UCSD-AML1 (cell line): ENCODE measurements at regions not wholly inside any gene's neighbourhood (a gene's known extent, or its start where the extent isn't known, plus 50 kb on each side); places are given as distances from the start of the nearest gene placed in this dataset.
"Not testable (repeated sequence)": the region's sequence is repeated elsewhere in the genome, so short reads cannot be mapped to it uniquely, and the experiment has no call there.

Experiments used
- DNase-seq: peaks from one replicate; lab custom pipeline; 2025; ENCODE audit not compliant: unreplicated experiment; lab: John Stamatoyannopoulos, UW

DNA sequence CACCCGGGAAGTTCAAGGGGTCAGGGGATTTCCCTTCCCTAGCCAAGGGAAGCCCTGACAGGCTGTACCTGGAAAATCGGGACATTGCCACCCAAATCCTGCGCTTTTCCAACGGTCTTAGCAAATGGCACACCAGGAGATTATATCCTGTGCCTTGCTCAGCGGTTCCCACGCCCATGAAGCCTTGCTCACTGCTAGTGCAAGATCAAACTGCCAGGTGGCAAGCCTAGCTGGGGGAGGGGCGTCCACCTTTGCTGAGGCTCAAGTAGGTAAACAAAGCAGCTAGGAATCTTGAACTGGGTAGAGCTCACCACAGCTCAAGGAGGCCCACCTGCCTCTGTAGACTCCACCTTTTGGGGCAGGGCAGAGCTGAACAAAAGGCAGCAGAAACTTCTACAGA, 1794.5 kb downstream of the PCDH9 start:
- no peak for DNase-seq

DNA sequence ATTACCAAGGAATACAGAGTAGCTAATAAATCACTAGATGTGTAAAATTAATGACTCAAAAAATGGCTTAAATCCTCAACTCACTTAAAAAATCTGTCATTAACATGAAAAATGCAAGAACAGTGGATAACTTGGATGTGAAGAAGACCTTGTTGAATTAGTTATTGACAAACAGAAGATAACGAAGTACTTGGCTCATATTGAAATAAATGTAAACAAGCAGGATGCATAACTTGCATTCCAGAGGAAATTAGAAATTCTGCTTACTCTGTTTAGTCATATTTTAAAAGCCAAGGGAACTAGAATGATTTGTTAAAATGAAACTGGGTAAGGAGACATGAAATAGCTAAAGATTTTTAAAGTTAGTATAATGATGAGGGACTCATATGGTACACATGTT, 1812.2 kb downstream of the PCDH9 start:
- DNase-seq, result no peak

GRCh38 chr13:65416784-65417183, 1813.4 kb downstream of the PCDH9 start:
- DNase-seq, result no peak

- no peak for DNase-seq
Measured at GRCh38 chr13:65414187-65414586, 1815.9 kb downstream of the PCDH9 start.

DNA sequence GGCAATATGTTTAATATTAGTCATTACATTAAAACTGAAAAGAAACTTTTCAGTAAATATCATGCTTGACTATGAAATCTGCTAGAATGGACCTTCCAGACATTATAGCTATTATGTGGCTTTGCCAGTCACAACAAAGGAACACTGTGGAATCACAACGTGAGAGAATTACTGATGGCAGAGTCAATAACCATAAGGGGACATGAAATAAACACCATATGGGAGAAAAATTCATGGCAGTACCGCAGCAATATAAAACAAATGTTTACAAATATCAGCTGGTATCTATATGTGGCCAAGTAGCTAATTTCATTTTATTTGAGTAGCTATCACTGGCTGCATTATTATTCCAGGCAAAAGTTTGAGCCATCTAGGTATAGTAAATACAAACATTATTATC, 1818.6 kb downstream of the PCDH9 start:
- no peak for DNase-seq

DNA sequence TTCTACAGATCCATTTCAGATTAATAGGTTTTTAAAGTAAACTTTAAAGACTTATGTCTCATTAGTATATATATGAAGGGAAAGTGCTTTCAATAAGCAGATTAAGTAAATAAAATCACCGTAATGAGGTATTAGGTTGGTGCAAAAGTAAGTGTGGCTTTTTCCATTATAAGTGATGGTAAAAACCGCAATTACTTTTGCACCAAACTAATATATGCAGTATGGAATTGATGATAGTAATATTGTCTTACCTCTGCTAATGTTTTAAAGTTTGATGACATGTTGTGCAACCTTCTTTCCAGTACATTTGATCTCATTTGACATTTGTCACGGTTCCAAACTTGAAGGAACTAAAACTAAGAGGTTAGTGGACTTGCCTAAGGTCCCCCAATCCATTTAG, 1819.3 kb downstream of the PCDH9 start:
- DNase-seq, result no peak

- no peak for DNase-seq
Measured at GRCh38 chr13:65401315-65401714, 1828.8 kb downstream of the PCDH9 start.

DNA sequence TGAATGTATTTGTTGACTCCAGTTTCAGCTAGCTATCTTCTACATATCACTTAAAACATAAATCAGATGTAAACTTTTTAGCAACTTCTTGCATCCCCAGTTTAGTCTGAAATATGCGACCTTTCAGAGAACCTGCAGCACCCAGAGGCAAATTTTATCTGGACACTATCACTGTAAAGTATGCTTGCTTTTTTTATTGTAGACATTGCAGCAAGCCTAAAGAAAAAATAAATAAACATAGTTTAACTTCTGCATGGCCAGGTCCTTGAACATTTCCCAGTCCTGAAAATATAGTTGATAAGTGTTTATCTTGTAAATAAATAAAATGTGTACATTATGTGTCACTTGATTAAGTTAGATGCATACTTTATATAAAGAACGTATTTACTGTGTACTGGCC, 1829.4 kb downstream of the PCDH9 start:
- DNase-seq, result no peak

DNA sequence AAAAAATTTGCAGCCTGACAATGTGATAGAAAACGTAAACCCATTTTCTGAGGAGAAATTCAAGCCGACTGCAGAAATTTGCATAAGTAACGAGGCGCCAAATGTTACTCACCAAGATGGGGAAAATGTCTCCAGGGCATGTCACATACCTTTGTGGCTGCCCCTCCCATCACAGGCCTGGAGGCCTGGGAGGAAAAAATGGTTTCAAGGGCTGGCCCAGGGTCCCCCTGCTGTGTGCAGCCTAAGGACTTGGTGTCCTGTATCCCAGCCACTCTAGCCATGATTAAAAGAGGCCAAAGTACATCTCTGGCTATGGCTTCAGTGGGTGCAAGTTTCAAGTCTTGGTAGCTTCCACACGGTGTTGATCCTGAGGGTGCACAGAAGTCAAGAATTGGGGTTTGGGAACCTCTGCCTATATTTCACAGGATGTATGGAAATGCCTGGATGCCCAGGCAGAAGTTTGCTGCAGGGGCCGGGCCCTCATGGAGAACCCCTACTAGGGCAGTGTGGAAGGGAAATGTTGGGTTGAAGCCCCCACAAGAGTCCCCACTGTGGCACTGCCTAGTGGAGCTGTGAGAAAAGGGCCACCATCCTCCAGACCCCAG, 1842.3 kb downstream of the PCDH9 start:
- DNase-seq, result no peak

DNA sequence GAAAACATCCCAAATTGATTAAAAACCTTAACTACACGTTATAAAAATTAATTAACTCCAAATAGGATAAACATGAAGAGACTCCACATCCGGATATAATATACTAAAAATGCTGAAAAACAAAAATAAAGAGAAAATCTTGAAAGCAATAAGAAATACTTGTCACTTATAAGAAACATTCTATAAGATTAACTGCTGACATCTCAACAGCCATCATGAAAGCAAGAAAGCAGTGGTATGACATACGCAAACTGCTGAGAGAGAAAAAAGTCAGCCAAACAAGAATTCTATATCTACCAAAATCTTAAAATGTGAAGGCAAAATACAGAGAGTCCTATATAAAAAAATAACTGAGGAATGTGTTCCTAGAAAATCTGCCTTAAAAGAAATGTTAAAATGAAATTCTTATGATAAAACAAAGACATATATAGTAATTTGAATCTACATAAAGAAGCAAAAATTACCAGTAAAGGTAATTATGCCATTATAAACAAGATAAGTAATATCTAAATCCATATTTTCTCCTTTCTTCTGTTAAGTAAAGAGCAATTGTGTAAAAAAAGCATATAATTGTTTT, 1851.1 kb downstream of the PCDH9 start:
- DNase-seq, result no peak

GRCh38 chr13:65378484-65378883, 1851.7 kb downstream of the PCDH9 start:
- no peak for DNase-seq

GRCh38 chr13:65368832-65369231, 1861.3 kb downstream of the PCDH9 start:
- no peak for DNase-seq

- DNase-seq, result no peak
Measured at GRCh38 chr13:65353951-65354350, 1876.2 kb downstream of the PCDH9 start.

- not testable (repeated sequence) for DNase-seq
Measured at GRCh38 chr13:65353150-65353549, 1877.0 kb downstream of the PCDH9 start.

- no peak for DNase-seq
Measured at GRCh38 chr13:65347420-65348030, 1882.6 kb downstream of the PCDH9 start.

DNA sequence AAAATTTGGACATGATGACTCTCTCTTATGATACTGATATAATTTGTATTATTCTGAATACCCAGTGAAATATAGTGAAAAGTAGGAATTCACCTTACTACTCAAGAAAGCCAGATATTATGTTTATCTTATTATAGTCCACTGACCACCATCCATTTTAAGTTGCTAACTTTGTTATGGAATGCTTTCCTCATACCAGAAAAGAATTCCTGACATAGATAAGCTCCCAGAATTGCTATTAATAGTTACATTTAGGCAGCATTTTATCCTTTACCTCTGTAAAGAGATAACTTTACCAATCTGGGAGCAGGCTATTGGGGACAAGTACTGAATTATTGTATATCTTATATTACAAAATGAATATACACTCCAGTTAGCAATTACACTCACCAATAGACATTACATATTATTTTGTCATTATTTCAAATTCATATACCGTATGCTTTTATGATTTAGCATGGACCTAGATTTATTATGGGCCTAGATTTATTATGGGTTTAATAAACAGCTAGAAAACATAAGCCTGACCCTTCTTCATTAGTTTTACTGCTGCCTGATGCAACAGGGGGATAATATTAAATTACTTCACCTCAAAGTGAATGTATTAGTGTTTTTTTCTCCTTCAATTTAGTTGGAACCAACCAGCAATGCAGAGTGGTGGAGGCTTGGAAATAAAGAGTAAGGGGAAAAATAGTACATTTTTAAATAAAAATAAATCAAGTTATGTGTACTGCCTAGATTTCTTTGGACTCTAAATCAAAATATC, 1886.1 kb downstream of the PCDH9 start:
- DNase-seq, result no peak

DNA sequence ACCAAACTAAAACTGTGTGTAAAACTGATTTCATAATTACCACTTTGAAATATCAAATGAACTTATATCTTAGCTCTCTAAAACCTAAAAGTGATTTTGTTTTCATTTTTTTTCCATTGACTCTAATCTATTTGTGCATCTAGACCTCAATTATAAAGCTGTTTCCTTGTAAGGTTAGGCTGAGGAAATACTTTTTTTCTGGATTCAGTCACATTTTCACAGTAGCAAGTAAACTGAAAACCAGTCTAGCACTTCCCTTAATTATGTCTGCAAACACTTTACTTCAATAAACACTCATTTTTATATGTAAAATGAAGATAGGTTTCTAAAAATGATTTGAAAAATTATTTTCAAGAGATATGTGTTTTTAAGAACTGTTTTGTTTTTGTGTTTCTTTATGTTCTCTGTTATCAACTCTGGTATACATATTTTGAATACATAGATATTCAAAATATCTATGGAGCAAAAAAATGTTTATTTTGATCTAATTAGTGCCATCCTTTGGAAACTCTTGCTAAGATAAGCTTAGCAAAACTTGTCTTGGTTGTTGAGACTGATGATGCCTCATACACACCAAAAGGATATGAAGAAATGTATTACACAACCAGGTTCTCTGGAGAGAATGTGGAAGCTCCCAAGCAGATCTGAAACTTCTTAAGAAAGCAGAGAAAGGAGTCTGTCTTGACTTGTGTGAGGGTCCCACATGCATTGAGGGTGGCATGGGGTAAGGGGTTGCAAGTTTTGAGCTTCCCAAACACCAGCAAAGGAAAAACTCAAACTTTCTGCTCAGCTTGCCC, 1887.4 kb downstream of the PCDH9 start:
- no peak for DNase-seq

DNA sequence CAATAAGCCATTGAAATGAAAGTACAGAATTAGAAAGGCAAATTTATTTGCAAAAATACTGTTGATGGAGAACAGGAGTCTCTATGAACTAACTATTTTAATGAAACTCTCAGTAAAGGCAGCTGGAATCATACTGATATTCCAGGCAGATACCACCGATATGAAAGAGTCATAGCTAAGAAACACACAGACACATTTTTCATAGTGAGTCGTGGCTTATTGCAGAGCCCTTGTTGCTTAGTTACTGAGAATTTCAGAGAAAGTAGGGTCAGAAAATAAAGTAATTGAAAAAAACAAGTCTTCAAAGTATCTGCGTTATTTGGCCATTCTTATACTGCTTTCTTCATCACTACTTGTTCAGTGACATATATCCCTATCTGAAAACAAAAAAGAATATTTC, 1890.9 kb downstream of the PCDH9 start:
- DNase-seq, result no peak

DNA sequence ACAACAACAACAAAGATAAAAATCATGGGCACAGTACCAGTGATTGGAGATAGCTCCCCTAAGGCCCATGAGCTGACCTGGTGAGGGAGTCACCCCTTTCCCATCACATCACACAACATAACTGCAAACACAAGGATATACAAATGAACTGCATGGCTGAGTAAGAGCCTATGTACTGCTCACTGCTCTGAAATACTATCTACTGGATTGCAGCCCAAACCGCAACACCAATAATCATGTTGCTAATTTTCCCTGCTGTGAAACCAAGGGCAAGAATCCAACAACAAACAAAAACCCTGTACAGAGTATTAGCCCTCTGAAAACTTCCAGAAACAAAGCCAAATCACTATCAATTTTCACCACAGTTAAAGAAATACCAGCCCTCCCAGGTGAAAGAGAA, 1893.2 kb downstream of the PCDH9 start:
- DNase-seq, result no peak

DNA sequence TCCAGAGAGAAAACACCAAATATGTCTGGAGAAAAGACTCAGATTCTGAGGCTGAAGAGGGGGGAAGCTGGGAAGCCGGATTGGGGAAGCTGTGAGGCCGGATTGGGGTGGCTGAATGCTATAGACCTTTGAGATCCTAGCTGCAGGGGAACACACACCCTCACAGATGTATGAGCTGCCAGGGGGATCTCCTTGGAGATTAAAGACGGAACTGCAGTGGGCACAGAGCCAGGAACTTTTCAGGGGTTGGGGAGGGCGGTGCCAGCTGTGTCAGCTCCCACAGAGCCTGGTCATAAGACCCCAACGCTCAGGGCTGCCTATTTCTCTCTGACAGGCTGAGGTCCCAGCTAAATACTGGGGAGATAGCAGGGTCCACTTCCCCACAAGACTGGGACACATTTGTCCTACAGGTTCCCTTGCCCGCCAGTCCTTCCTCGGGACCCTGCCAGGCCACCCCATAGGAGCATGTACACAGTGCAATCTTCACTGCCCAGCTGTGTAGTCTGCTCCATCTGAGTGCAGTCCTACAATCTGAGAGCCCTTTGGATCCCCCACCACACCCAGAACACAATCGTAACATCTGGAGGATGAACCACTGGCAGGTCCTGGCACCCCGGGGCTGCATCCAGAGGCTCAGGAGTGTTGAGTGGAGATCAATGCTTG, 1893.9 kb downstream of the PCDH9 start:
- DNase-seq, result peak; percentile 4

- DNase-seq, result peak; percentile 7
Measured at GRCh38 chr13:65330691-65331090, 1899.4 kb downstream of the PCDH9 start.
